GM12865 (cell line): ENCODE measurements at regions not wholly inside any gene's neighbourhood (a gene's known extent, or its start where the extent isn't known, plus 50 kb on each side); places are given as distances from the start of the nearest gene placed in this dataset.

Source experiments
- DNase-seq: peaks from one replicate; pipeline ENCODE4 v3.0.0; 2010; ENCODE audit warnings: low read depth
- H3K4me3 ChIP-seq: 2 replicates; pipeline ENCODE4 v1.5.1; 2011; ENCODE audit warnings: mild to moderate bottlenecking, low read depth, low read length, control low read depth
- CTCF ChIP-seq: IDR thresholded peaks from 2 replicates; pipeline ENCODE4 v1.5.1; 2011; ENCODE audit warnings: low read length, control low read depth, low read depth, inconsistent platforms; ENCODE audit not compliant: insufficient read depth; ENCODE audit errors: missing control alignments

GRCh38 chr4:98728871-98729270 is 70.5 kb upstream of the TSPAN5 start:
- no peak for DNase-seq
- no peak for TF ChIP-seq CTCF
- no peak overlapping the region for H3K4me3 ChIP-seq

DNA sequence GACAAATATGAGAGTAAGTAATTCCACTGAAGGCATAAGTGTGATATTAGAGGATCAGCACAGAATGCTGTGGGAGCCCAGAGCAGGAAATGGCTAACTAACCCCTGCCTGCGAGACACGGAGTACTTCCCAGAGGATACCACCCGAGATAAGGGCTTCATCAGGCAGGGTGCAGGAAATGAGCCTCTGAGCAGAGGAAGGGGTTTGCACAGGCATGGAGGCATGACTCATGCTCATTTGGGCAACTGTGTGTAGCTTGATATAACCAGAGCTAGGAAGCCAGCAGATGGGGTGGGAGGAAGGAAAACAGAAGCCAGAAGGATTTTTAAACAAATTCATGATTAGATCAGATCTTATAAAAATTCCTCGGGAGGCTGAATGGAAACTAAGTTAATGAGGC is 70.0 kb upstream of the TSPAN5 start:
- TF ChIP-seq CTCF: no peak
- no peak for DNase-seq

DNA sequence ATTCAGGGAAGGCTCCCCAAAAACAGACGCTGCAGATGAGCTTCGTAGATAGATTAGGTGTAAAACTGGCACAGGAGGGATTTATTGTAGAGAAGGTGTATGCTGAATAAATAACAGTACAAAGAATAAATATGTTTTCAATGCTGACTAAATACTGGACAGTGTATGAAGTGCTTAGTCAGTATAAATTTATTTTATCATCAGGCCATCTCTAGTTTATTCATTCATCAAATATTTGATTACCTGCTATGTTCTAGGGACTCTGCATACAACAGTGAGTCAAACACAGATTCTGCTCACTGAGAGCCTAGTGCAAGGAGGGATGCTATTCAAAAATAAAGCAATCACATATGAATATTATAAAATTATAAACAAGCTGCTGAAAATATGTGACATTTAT is 63.6 kb upstream of the TSPAN5 start:
- H3K4me3 ChIP-seq: no peak overlapping the region
- TF ChIP-seq CTCF: no peak
- no peak for DNase-seq

More for the DNA sequence above, 70.0 kb upstream of the TSPAN5 start:
- no peak overlapping the region for H3K4me3 ChIP-seq

GRCh38 chr4:98720871-98721480 is 62.6 kb upstream of the TSPAN5 start:
- H3K4me3 ChIP-seq: no peak overlapping the region
- no peak for DNase-seq
- TF ChIP-seq CTCF: no peak

DNA sequence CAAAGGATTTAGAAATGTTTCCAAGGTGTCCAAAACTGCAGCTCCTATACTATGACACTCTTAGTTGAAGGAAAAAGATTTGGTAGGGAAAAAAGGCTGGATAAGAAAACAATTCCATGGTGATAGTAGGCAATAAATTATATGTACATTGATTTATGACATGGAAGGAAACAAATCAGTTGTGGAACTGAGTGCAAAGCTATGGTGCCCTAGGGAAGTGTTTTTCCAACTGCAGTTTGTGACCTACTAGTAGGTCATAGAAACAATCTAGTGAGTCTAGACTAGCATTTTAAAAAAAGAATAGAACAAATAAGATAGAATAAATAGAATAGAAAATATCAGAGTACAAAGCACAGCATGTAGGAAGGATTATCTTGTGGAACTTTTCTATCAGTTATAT is 58.4 kb upstream of the TSPAN5 start:
- TF ChIP-seq CTCF: no peak
- no peak overlapping the region for H3K4me3 ChIP-seq
- no peak for DNase-seq

DNA sequence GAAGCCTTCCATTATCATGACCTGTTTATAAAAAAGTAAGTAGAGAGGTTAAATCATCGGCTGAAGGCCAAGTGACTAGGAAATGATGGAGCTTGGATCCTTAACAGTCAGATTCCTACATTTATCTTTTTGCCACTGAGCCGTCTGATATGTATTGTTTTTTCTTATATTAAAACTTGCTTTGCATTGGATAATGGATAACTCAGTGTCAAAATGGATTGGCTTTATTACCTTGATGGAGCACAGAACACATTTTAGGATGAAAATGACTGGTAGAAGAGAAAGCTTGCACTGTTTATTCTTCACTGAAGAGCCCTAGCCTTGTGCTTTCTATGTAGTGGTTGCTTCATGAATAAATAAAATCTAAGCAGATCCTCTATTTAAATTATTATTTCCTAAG is 54.2 kb upstream of the TSPAN5 start:
- no peak overlapping the region for H3K4me3 ChIP-seq
- no peak for DNase-seq
- no peak for TF ChIP-seq CTCF

DNA sequence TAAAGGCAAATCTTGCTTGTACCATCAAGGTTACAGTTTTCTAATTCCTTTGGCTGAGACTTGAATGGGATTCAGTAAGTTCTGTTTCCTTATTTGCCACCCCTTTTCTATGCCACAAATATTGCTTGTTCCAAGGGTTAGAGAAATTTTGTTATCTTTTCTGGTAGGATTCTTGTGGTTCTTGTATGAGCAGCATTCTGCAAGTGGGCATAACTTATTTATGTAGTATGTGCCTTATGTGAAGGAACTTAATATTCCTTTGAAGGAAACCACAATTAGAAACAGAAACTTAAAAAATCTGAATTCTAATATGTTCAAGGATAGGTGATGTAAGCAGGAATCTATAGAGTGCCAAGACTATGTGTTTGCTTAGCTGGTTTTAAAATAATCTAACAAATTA is 53.1 kb upstream of the TSPAN5 start:
- no peak overlapping the region for H3K4me3 ChIP-seq
- TF ChIP-seq CTCF: no peak
- DNase-seq: no peak
